ENCODE measurements at regions not wholly inside any gene's neighbourhood (a gene's known extent, or its start where the extent isn't known, plus 50 kb on each side); places are given as distances from the start of the nearest gene placed in this dataset.
"Not testable (repeated sequence)": the region's sequence is repeated elsewhere in the genome, so short reads cannot be mapped to it uniquely, and the experiment has no call there.

DNA sequence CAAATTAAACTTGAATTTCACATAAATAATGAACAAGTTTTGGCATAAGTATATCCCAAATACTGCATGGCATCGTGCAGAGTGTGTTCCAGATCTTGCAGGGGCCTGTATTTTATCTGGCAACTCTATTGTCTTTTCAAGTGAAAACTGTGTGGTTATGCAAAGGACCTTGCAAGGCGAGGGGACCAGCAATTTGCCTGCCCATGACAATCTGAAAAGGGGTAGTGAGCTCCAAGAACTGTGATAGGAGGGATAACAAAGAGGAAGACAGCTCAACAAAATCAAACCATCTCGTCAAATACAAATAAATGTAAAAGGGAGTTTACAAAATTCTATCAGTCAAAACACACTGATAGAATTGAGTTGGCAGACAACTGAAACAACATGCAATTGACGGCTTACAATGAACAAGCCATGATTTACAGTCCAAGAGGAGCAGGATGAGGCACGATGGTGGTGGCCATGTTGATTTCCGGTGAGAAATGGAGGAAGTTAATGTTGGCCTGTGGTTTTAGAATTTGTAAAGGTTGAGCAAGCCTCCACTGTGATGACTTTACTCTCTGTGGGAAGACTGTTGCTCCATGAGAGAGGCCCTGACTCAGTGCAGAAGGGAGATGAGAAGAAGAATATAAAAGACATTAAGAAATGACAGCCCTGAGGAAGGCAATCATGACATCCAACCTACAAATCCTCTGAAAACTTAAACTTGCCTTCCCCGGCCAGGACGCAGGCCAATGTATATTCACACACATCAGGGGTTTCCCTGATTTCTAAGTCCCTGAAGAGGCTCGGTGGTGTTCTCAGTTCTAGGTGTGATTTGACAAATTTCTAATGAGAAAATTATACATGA, 132.2 kb downstream of the ADSS2 start:
- peak; percentile 27 for FAIRE-seq
- TF ChIP-seq POLR2A (IDR thresholded peaks at IDR 0.05; ENCODE audit: low read depth, low read length) (peak; percentile 20; the same call in 1 of the 2 replicates), TAF1 (IDR thresholded peaks at IDR 0.05; ENCODE audit: borderline replicate concordance, low read depth, low read length) (0 out of 2 replicates have a peak, but pooled peaks have one; percentile 20), POLR2AphosphoS5 (IDR thresholded peaks at IDR 0.05; ENCODE audit: low read depth, low read length) (peak; percentile 36; the same call in 1 of the 2 replicates)

GRCh38 chr1:244322181-244322580, 129.5 kb downstream of the ADSS2 start:
- no peak for FAIRE-seq
- TF ChIP-seq POLR2A (IDR thresholded peaks at IDR 0.05; ENCODE audit: low read depth, low read length), result no peak
- no peak for TF ChIP-seq POLR2AphosphoS5 (IDR thresholded peaks at IDR 0.05; ENCODE audit: low read depth, low read length)
- TF ChIP-seq TAF1 (IDR thresholded peaks at IDR 0.05; ENCODE audit: borderline replicate concordance, low read depth, low read length), result no peak
- no peak for DNase-seq (ENCODE audit: insufficient read length)

More for the DNA sequence above, 132.2 kb downstream of the ADSS2 start:
- DNase-seq (ENCODE audit: insufficient read length), result peak; percentile 33

- TF ChIP-seq POLR2A (IDR thresholded peaks at IDR 0.05; ENCODE audit: low read depth, low read length) (no peak), TAF1 (IDR thresholded peaks at IDR 0.05; ENCODE audit: borderline replicate concordance, low read depth, low read length) (no peak), POLR2AphosphoS5 (IDR thresholded peaks at IDR 0.05; ENCODE audit: low read depth, low read length) (no peak)
- FAIRE-seq, result no peak
- DNase-seq (ENCODE audit: insufficient read length), result no peak
These were observed 128.8 kb downstream of the ADSS2 start for GRCh38 chr1:244322791-244323521.

DNA sequence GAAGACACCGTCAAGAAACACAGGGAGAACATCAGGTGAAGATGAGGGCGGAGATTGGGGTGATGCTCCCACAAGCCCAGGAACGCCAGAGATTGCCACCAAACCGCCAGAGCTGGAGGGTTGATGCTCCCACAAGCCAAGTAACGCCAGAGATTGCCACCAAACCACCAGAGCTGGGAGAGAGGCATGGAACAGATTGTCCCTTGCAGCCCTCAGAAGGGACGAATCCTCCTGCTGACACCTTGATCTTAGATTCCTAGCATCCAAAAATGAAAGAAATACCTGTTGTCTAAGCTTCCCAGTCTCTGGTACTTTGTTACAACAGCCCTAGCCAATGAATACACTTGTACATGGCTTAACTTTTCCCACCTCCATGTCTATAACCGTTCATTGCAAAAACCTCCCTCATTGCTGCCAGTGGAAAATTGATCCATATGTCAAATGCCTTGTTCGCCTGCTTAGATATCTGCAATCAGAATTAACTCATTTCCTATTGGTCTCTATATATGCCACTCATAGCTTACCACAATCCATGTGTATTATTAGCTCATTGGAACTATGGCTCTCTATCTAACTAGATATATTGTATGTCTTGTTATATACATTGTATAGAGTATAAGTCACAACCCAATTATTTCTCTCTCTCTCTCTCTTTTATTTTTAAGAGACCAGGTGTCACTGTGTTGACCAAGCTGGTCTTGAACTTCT, 127.4 kb downstream of the ADSS2 start:
- FAIRE-seq (no peak), DNase-seq (ENCODE audit: insufficient read length) (no peak)
- no peak for TF ChIP-seq POLR2A (IDR thresholded peaks at IDR 0.05; ENCODE audit: low read depth, low read length)
- no peak for TF ChIP-seq TAF1 (IDR thresholded peaks at IDR 0.05; ENCODE audit: borderline replicate concordance, low read depth, low read length)
- no peak for TF ChIP-seq POLR2AphosphoS5 (IDR thresholded peaks at IDR 0.05; ENCODE audit: low read depth, low read length)

GRCh38 chr1:244325056-244325758, 126.5 kb downstream of the ADSS2 start:
- no peak for DNase-seq (ENCODE audit: insufficient read length)
- no peak for FAIRE-seq
- TF ChIP-seq TAF1 (IDR thresholded peaks at IDR 0.05; ENCODE audit: borderline replicate concordance, low read depth, low read length), result no peak
- TF ChIP-seq POLR2AphosphoS5 (IDR thresholded peaks at IDR 0.05; ENCODE audit: low read depth, low read length), result no peak
- no peak for TF ChIP-seq POLR2A (IDR thresholded peaks at IDR 0.05; ENCODE audit: low read depth, low read length)

- FAIRE-seq, result no peak
- TF ChIP-seq TAF1 (IDR thresholded peaks at IDR 0.05; ENCODE audit: borderline replicate concordance, low read depth, low read length), result no peak
- TF ChIP-seq POLR2A (IDR thresholded peaks at IDR 0.05; ENCODE audit: low read depth, low read length), result no peak
- TF ChIP-seq POLR2AphosphoS5 (IDR thresholded peaks at IDR 0.05; ENCODE audit: low read depth, low read length), result no peak
- DNase-seq (ENCODE audit: insufficient read length), result no peak
These were observed 125.0 kb downstream of the ADSS2 start for GRCh38 chr1:244326757-244327156.

GRCh38 chr1:244327533-244327932, 124.2 kb downstream of the ADSS2 start:
- TF ChIP-seq TAF1 (IDR thresholded peaks at IDR 0.05; ENCODE audit: borderline replicate concordance, low read depth, low read length), result no peak
- no peak for TF ChIP-seq POLR2A (IDR thresholded peaks at IDR 0.05; ENCODE audit: low read depth, low read length)
- no peak for TF ChIP-seq POLR2AphosphoS5 (IDR thresholded peaks at IDR 0.05; ENCODE audit: low read depth, low read length)
- DNase-seq (ENCODE audit: insufficient read length), result no peak
- no peak for FAIRE-seq

DNA sequence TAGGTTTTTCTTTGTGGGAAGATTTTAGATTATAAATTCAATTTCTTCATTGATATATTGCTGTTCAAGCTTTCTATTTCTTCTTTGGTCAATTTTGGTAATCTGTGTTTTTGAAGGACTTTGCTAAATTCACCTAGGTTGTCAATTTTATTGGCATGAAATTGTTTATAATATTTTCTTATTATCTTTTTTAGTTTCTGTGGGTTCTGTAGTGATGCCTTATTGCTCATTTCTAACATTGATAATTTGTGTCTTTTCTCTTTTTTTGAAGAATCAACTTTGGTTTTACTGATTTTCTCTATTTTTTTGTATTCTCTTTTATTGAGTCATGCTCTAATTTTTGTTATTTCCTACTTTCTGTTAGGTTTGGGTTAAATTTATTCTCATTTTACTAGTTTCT, 123.2 kb downstream of the ADSS2 start:
- DNase-seq (ENCODE audit: insufficient read length) (no peak), FAIRE-seq (no peak)
- TF ChIP-seq POLR2AphosphoS5 (IDR thresholded peaks at IDR 0.05; ENCODE audit: low read depth, low read length), result no peak
- no peak for TF ChIP-seq POLR2A (IDR thresholded peaks at IDR 0.05; ENCODE audit: low read depth, low read length)
- TF ChIP-seq TAF1 (IDR thresholded peaks at IDR 0.05; ENCODE audit: borderline replicate concordance, low read depth, low read length), result no peak

GRCh38 chr1:244329591-244330317, 122.0 kb downstream of the ADSS2 start:
- FAIRE-seq (no peak), DNase-seq (ENCODE audit: insufficient read length) (no peak)
- TF ChIP-seq POLR2AphosphoS5 (IDR thresholded peaks at IDR 0.05; ENCODE audit: low read depth, low read length) (no peak), POLR2A (IDR thresholded peaks at IDR 0.05; ENCODE audit: low read depth, low read length) (no peak), TAF1 (IDR thresholded peaks at IDR 0.05; ENCODE audit: borderline replicate concordance, low read depth, low read length) (no peak)

DNA sequence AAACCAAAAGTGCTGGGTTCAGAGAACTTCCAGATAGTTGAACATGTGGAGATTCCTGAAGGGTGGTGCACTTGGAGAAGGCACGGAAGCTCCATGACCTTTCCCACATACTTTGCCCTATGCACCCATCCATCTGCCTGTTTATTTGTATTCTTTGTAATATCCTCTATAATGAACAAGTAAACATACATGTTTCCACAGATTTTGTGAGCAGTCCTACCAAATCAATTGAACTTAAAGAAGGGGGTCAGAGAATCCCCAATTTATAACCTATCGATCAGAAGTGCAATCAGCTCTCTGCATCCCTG, 121.4 kb downstream of the ADSS2 start:
- TF ChIP-seq TAF1 (IDR thresholded peaks at IDR 0.05; ENCODE audit: borderline replicate concordance, low read depth, low read length), result no peak
- TF ChIP-seq POLR2AphosphoS5 (IDR thresholded peaks at IDR 0.05; ENCODE audit: low read depth, low read length), result no peak
- TF ChIP-seq POLR2A (IDR thresholded peaks at IDR 0.05; ENCODE audit: low read depth, low read length), result no peak
- FAIRE-seq (no peak), DNase-seq (ENCODE audit: insufficient read length) (no peak)

DNA sequence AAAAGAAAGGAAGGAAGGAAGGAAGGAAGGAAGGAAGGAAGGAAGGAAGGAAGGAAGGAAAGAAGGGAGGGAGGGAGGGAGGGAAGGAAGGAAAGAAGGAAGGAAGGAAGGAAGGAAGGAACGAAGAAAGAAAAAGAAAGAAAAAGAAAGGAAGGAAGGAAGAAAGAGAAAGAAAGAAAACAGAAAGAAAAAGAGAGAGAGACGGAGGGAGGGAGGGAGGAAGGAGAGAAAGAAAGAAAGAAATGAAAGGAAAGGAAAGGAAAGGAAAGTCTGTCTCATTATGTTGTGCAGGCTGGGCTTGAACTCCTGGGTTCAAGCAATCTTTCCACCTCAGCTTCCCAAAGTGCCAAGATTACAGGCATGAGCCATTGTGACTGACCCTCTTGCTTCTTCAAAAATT, 118.9 kb downstream of the ADSS2 start:
- DNase-seq (ENCODE audit: insufficient read length); FAIRE-seq: not testable (repeated sequence)

GRCh38 chr1:244334315-244334714, 117.4 kb downstream of the ADSS2 start:
- DNase-seq (ENCODE audit: insufficient read length); FAIRE-seq: not testable (repeated sequence)

GRCh38 chr1:244334842-244335241, 116.9 kb downstream of the ADSS2 start:
- DNase-seq (ENCODE audit: insufficient read length); FAIRE-seq: not testable (repeated sequence)
